GM13976 (cell line): ENCODE measurements at regions not wholly inside any gene's neighbourhood (a gene's known extent, or its start where the extent isn't known, plus 50 kb on each side); places are given as distances from the start of the nearest gene placed in this dataset.

Experiments used
- DNase-seq: peaks from one replicate; pipeline ENCODE4 v3.0.0; 2012; ENCODE audit warnings: low spot score
- CTCF ChIP-seq: IDR thresholded peaks from 2 replicates; pipeline ENCODE4 v1.5.1; 2012; ENCODE audit warnings: borderline replicate concordance, mild to moderate bottlenecking; ENCODE audit not compliant: insufficient read depth; ENCODE audit errors: extremely low read depth, missing control alignments, control extremely low read depth
- in situ Hi-C: fragments of 300-500 bp; cut with MboI; formaldehyde crosslinking; loops from one replicate; pipeline ENCODE4 v1.12.0; 2022; ENCODE audit warnings: low sequenced_read_pairs, mixed read lengths, inconsistent platforms; ENCODE audit not compliant: unreplicated experiment

GRCh38 chr13:90535421-90535820, 812.1 kb upstream of the MIR17HG start:
- in situ Hi-C loops, result no loop called here
- no peak for TF ChIP-seq CTCF

GRCh38 chr13:90538063-90538462, 809.4 kb upstream of the MIR17HG start:
- no peak for TF ChIP-seq CTCF
- no peak for DNase-seq
- in situ Hi-C loops, result no loop called here

More at GRCh38 chr13:90535421-90535820, 812.1 kb upstream of the MIR17HG start:
- no peak for DNase-seq

GRCh38 chr13:90541346-90541745, 806.1 kb upstream of the MIR17HG start:
- no peak for DNase-seq
- in situ Hi-C loops, result no loop called here
- no peak for TF ChIP-seq CTCF

GRCh38 chr13:90542959-90543505, 804.5 kb upstream of the MIR17HG start:
- no peak for DNase-seq
- in situ Hi-C loops, result no loop called here
- TF ChIP-seq CTCF, result no peak

- TF ChIP-seq CTCF, result no peak
- in situ Hi-C loops, result no loop called here
- no peak for DNase-seq
Observed at GRCh38 chr13:90545070-90545840, 802.2 kb upstream of the MIR17HG start.

- no peak for TF ChIP-seq CTCF
- in situ Hi-C loops, result no loop called here
- no peak for DNase-seq
Observed at GRCh38 chr13:90547272-90547790, 800.2 kb upstream of the MIR17HG start.
